GM18498 (cell line): ENCODE measurements at regions not wholly inside any gene's neighbourhood (a gene's known extent, or its start where the extent isn't known, plus 50 kb on each side); places are given as distances from the start of the nearest gene placed in this dataset.
"Not testable (repeated sequence)": the region's sequence is repeated elsewhere in the genome, so short reads cannot be mapped to it uniquely, and the experiment has no call there.

Experiments
- ATAC-seq: cut with Tn5 transposase; IDR thresholded peaks from one replicate; pipeline ENCODE4 v1.9.1; 2021; ENCODE audit warnings: mild to moderate bottlenecking, moderate library complexity; ENCODE audit not compliant: unreplicated experiment

DNA sequence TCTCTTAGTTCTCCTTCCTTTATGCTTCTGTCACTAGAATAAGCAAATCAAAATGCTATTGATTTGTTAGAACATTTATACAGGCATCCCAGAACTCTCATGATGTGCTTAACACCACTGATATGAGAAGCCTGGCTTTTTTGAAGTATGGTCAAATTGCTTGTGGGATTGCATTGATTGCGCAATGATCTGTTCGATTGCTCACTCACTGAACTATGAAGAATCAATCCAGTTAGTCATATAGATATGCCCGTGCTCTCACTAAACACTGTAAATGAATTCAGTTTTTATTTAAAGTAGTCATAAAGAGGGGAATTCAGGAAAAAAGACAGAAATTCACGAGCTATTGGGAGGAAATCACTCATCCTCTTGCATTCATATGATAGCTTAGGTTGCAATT, 1237.8 kb downstream of the SUCLG1 start:
- no peak for ATAC-seq

DNA sequence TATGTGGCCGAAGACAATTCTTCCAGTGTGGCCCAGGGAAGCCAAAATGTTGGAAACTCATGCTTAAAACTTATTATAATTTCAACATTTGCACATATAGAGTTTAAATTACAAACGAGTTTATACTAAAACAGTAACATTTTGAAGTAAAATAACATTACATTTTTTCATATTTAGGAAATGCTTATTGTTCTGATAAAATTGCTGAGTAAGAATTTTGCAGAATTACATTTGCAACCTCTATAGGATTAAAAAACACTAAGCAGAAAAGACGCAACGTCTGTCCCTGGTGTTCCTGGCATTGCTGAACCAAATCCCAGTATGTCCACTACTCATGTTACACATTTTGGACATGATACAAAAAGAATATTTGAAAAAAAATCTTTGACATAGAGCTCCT, 1241.2 kb downstream of the SUCLG1 start:
- no peak for ATAC-seq

- ATAC-seq = no peak
These were observed 1262.9 kb downstream of the SUCLG1 start for GRCh38 chr2:83196225-83196624.

DNA sequence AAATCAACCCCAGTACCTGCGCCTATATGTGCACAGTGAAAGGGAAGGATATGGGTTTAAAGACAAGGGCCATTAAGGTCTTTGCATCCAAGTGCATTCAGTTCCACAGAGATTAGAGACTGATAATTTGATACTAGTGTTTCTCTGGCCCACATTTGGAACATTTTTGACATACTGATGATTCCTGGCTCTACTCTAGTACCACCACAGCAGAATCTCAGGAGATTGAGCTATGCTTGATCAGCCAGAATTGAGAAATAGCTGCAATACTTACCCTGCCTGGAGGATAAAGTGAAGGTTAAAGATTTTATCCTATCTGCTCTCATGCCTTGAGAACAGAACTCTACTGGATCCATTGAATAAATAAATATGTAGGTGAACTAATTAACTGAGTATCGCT, 1267.8 kb downstream of the SUCLG1 start:
- ATAC-seq = no peak

- ATAC-seq = no peak
These were observed 1272.8 kb downstream of the SUCLG1 start for GRCh38 chr2:83186105-83186760.

DNA sequence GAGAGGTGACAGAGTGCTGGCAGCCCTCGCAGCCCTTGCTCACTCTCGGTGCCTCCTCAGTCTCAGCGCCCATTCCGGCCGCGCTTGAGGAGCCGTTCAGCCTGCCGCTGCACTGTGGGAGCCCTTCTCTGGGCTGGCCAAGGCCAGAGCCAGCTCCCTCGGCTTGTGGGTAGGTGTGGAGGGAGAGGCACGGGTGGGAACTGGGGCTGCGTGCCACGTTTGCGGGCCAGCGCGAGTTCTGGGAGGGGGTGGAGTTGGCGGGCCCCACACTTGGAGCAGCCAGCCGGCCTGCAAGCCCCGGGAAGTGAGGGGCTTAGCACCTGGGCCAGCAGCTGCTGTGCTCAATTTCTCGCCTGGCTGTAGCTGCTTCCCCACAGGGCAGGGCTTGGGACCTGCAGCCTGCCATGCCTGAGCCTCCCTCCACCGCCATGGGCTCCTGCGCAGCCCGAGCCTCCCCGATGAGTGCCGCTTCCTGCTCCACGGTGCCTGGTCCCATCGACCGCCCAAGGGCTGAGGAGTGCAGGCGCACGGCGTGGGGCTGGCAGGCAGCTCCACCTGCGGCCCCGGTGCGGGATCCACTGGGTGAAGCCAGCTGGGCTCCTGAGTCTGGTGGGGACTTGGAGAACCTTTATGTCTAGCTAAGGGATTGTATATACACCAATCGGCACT, 1278.1 kb downstream of the SUCLG1 start:
- not testable (repeated sequence) for ATAC-seq

DNA sequence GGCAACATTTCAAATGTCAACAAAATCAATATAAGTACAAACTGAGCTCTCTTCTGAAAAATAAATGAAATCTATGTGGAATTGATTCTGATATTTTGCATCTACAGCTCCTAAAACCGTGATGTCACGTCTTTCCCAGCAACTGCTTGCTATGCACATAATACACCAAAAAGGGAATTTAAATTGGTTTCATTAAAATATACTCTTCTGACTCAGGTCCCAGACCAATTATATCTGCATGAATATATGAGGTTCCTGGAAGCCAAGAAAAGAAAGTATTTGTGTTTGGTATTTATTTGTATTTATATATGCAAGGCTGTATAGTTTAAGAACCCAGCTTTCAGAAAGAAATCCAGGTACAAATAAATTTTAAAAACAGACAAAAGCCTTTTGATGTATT, 1282.5 kb downstream of the SUCLG1 start:
- no peak for ATAC-seq

DNA sequence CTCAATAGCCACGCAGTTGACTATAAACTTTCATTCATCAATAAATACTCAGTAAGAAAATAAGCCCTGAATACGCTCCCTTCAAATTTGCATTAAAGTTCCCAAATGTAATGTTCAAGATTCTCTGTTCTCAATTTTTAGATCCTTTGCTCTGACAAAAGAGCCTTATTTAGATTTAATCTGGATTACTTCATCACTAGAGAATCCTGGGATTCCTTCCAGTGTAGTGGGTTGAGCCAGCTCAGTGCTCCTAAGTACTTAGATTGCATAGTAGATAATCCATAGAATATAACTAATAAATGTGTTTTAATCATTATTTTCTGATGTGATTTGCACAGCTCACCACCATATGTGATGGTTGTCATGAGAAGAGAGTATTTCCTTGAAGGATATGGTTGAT, 1286.2 kb downstream of the SUCLG1 start:
- ATAC-seq = no peak

- ATAC-seq = no peak
These were observed 1290.7 kb downstream of the SUCLG1 start for GRCh38 chr2:83168377-83168776.

GRCh38 chr2:83162421-83162820, 1296.7 kb downstream of the SUCLG1 start:
- ATAC-seq = no peak

DNA sequence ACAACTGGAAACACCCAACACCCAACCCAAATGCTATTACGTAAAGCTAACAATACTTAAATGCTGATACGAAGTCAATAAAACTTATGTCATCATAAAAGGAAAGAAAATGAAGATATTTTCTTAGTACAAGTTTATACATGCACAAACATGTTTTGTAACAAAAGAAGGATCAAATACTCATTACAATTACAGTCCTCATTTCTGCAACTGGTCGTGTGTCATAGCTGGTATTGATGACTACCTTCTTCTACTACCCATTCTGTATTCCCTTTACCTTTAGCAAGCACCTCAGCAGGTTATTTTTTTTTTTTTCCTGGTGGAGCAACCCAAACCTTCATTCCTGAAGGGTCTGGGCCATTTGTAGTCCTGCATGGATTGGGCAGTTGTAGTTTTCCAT, 1298.5 kb downstream of the SUCLG1 start:
- ATAC-seq = no peak

GRCh38 chr2:83155826-83156225, 1303.3 kb downstream of the SUCLG1 start:
- no peak for ATAC-seq

DNA sequence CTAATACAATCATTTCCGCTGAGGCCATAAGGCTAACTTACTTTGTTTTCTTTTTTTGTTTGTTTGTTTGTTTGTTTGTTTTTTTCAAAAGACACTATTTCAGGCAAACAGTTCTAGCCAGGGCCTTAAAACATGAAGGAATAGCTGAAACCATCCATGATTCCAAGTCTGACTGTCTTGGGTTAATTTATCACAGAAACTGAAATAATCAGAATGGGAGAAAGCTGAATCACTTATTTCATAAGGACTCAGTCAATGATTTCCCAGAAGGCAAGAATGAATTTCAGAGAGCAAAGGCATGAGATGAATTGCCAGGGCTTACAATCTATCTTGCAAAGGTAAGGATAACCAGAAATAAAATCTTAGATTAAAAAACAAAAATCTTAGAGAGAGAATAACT, 1315.1 kb downstream of the SUCLG1 start:
- ATAC-seq = no peak

GRCh38 chr2:83142934-83143333, 1316.1 kb downstream of the SUCLG1 start:
- ATAC-seq = no peak

DNA sequence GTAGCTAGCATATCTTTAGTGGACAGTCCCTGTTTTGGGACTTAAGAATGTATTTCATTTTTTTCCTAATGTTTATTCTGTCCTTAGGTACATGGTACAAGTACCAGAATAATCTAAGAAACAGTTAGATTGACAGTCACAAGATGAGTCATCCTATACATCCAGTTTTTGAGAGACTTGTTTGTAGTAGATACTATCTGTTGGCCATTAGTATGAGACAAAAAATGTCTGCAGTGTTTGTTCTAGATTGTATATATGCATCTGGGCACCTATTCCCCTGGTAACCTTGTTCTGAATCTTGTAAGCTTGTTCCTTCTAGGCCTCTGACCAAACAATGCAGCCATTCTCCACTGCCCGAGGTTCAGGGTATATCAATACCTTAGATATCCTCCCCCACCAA, 1343.5 kb downstream of the SUCLG1 start:
- ATAC-seq = no peak

GRCh38 chr2:83115155-83115554, 1343.9 kb downstream of the SUCLG1 start:
- ATAC-seq = no peak

GRCh38 chr2:83113953-83114352, 1345.1 kb downstream of the SUCLG1 start:
- no peak for ATAC-seq

- ATAC-seq = no peak
These were observed 1346.2 kb downstream of the SUCLG1 start for GRCh38 chr2:83112858-83113257.

- ATAC-seq = no peak
These were observed 1349.8 kb downstream of the SUCLG1 start for GRCh38 chr2:83109284-83109683.

DNA sequence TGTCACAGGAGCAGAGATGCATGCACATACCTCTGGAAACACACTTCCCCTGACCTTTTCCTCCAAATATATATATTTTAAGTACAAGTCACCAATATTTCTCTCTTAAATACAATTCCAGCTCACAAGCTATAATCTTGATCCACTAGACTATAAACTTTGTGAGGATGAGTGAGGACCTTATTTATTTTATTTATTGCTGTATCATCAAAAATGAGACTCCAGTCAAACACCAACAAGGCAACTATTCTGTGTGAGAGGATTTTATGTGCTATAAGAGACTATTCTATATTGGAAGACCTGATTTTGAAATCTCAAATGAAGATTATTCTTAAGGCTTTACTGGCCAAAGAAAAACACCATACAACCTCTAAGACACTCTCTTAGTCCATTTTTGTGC, 1352.2 kb downstream of the SUCLG1 start:
- no peak for ATAC-seq

DNA sequence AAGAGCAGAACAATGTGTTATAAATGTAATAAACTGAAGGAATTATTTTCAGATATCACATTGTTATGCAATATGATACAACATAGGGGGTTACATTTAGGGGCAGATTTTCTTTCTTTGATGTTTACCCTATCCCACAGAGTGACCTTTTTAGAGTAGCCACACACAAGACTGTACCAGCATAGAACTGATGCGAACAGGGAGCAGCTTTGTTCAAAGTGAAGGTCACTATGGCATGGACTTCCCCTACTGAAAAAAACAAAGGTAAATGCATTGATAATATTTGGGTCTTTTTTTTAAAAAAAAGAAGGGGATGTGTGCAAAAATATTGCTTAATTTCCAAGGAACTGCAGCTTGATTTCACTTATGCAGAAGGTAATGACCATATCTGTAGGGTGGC, 1354.9 kb downstream of the SUCLG1 start:
- no peak for ATAC-seq

- ATAC-seq = no peak
These were observed 1355.5 kb downstream of the SUCLG1 start for GRCh38 chr2:83103613-83104012.

GRCh38 chr2:83089051-83089450, 1370.0 kb downstream of the SUCLG1 start:
- ATAC-seq = not testable (repeated sequence)
